GM19025 (cell line): ENCODE measurements at regions not wholly inside any gene's neighbourhood (a gene's known extent, or its start where the extent isn't known, plus 50 kb on each side); places are given as distances from the start of the nearest gene placed in this dataset.

Experiments
- ATAC-seq: cut with Tn5 transposase; IDR thresholded peaks from one replicate; pipeline ENCODE4 v1.9.1; 2021; ENCODE audit warnings: mild to moderate bottlenecking, low read depth, moderate library complexity; ENCODE audit not compliant: unreplicated experiment

GRCh38 chr4:133498149-133498548 is 349.1 kb downstream of the PCDH10 start:
- no peak for ATAC-seq

- no peak for ATAC-seq
Observed at GRCh38 chr4:133493776-133494175, 344.7 kb downstream of the PCDH10 start.

GRCh38 chr4:133493241-133493640 is 344.1 kb downstream of the PCDH10 start:
- no peak for ATAC-seq

- no peak for ATAC-seq
Observed at GRCh38 chr4:133484287-133484686, 335.2 kb downstream of the PCDH10 start.

DNA sequence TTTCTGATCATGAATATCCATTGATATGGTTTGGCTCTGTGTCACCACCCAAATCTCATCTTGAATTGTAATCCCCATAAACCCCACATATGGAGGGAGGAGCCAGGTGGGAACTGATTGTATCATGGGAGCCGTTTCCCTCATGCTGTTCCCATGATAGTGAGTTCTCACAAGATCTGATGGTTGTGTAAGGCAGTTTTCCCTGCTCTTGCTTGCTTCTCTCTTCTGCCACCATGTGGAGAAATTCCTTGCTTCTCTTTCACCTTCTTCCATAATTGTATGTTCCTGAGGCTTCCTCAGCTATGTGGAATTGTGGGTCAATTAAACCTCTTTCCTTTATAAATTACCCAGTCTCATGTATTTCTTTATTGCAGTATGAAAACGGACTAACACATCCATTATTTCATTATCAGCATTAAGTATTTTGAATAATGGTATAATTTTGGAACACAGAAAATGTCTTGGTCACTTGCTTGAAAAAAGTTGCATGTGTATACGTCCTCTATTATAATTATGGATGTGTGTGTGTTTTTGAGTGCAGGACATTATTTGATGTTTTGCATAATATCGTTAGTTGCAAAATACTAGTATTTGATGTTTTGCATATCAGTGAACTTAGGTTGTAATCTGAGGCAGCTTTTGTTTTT is 334.6 kb downstream of the PCDH10 start:
- ATAC-seq, result no peak

- ATAC-seq, result no peak
Observed at GRCh38 chr4:133476063-133476462, 327.0 kb downstream of the PCDH10 start.

GRCh38 chr4:133474501-133474900 is 325.4 kb downstream of the PCDH10 start:
- ATAC-seq, result no peak

DNA sequence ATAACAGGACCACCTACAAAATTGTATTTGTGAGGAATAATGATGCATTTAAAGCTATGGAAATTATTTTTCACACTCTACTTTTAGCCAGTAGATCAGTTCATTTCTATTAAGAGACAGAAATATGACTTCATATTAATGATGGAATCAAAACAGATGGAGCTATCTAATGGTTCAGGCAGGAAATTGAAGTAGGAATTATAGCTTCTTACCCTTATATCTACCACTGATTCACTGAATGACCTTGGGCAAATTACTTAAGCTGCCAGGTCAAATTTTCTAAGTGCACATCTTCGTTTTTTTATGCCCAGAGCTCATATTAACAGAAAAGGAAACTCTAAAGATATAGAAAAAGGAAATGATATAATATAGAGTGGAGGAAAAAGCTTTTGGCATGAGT is 323.1 kb downstream of the PCDH10 start:
- ATAC-seq, result no peak

DNA sequence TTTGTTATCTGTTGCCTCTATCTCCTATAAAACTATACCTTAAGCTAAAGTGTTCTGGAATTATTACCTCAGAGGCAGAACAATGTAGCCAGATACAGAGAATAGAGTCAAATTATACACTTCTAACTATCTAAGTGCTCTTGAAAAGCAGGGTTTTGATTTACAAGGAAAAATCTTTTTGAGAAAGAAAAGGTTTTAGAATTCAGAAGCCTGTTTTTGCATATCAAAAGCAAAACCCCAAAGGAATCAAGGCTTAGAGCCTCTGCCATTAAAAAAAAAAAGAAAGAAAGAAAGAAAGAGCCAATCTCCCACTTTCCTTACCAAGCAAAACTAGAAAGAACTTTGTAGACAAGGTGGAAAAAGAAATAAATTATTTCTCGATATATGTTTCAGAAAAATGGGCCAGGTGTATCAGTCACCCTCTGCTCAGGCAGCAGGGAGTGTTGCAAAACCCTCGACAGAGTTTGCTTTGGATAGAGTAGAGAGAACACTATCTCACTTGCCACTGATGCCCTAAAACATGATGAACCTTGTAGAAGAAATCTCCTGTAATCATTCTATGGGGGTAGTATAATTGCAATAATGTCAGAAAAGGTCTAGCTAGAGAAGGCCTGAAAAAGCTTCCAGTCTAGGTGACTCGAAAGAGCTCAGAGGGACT is 318.3 kb downstream of the PCDH10 start:
- ATAC-seq, result no peak

- ATAC-seq, result no peak
Observed at GRCh38 chr4:133465022-133465421, 315.9 kb downstream of the PCDH10 start.

DNA sequence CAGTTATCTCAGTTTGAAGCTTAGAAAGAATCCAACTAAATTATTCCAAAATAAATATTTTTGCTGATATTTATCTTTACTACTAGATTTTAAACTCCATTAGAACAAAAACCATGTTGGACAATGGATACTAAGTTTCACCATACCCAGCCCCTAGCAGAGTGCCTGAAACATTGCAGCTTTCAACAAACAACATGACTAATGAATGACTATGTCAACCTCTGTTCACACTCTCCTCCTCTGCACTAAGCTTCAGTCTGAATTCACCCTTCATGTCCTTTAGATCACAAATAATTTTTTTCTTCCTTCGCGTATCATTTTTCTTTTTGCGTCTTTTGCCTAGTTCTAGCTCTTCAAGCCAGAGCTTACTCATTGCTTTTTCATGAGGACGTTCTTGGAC is 315.2 kb downstream of the PCDH10 start:
- no peak for ATAC-seq

GRCh38 chr4:133452678-133453077 is 303.6 kb downstream of the PCDH10 start:
- ATAC-seq, result no peak

DNA sequence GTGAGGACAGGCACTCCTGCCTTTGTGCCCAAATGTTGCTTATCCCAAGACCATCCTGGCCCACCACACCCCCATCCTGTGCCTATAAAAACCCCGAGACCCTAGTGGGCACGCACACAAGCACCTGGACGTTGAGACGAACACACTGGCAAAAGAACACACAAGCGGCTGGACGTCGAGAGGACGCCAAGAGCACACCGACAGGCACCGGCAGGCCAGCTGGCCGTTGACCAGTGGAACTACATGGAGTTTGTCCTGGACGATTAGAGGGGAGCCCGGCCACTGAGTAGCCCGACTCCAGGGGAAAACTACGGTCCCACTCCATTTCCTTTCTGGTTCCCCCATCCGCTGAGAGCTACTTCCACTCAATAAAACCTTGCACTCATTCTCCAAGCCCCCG is 301.7 kb downstream of the PCDH10 start:
- ATAC-seq, result no peak

GRCh38 chr4:133440404-133440803 is 291.3 kb downstream of the PCDH10 start:
- ATAC-seq, result no peak

DNA sequence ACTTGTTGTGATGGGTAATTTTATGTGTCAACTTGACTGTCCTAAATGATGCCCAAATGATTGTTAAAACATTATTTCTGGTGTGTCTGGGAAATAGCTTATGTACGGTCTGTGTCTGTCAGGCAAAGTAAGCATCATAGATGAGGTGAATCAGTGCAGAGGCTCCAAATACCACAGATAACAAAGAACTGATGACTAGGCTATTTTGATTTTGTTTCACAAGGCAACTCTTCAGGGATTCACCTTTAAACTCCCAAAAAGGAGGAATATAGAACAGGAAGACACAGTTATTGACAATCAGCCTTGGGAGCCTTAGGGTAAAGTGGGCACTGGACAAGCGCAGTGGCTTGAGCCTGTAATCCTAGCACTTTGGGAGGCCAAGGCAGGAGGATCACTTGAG is 290.7 kb downstream of the PCDH10 start:
- no peak for ATAC-seq

DNA sequence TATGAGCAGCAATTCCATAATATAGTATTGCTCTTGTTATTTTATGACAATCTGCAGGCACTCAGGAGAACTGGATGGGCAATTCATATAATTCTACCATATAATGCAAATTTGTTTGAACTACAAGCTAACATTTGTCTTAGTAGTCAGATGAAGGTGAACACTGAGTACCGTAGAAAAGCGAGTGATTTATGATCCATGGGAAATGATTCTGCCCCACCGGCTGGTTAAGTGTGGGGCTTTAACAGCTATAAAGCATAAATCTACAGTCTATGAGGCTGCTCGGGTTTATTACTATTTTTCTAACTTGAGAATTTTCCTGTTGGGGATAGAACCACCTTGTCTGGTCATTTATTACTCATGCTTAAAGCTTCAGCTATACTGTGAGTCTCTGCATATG is 275.5 kb downstream of the PCDH10 start:
- no peak for ATAC-seq

DNA sequence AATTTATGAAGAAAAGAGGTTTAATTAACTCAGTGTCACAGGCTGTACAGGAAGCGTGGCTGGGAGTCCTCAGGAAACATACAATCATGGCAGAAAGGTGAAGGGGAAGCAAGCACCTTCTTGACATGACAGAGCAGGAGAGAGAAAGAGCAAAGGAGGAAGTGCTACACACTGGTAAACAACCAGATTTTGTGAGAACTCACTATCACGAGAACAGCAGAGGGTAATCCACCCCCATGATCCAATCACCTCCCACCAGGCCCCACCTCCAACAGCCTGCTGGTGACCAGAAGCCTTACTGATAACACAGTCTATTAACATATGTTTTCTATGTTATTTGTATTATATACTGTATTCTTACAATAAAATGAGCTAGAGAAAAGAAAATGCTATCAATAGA is 254.8 kb downstream of the PCDH10 start:
- no peak for ATAC-seq

DNA sequence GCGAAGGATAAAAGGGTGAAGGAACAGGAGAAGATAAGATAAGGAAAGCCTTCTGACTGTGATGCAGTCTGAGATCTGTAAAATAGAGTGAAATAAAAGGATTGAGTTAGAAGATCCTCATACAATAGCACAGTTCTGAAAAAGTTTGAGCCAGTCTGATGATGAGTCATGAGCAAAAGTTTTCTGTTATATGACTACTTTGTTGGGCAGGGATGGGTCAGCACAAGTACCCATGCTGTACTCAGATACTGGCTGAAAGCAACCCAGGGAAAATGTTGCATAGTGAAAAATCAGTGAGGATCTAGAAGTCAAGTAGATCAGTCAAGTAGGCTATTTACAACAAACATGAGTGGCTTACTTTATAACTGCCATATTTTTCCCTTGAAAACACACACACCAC is 253.5 kb downstream of the PCDH10 start:
- no peak for ATAC-seq

DNA sequence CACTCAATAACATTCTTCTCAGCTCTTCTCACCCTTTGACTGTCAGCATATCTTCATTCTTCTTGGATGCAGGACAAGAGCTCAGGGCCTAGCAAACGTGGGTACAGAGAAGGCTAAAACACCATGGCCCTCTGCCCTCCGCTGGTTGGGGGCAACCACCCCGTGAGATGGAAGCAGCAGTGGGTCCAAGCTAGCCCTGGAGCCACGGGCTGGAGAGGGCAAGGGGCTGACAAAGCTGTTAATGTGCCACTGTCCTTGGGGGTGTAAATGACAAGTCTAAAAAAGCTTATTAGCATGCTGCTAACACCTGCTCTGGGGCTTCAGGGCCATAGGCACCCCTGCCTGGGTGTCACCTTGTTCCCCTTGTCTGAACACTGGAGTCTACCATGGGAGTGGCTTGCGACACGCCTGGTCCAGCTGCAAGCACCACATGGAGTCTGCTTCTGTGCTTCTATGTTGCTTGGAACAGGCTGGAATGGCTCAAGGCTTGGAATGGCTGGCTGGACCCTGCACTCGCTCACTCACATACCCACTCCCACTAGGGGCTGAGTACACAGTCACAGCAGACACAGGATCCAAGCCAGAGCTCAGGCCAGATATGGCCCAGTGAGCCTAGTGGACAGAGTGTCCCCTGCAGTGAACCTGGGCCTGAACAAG is 246.0 kb downstream of the PCDH10 start:
- no peak for ATAC-seq

GRCh38 chr4:133390198-133390855 is 241.2 kb downstream of the PCDH10 start:
- ATAC-seq, result no peak

- ATAC-seq, result no peak
Observed at GRCh38 chr4:133389029-133389428, 239.9 kb downstream of the PCDH10 start.
